ENCODE measurements at regions not wholly inside any gene's neighbourhood (a gene's known extent, or its start where the extent isn't known, plus 50 kb on each side); places are given as distances from the start of the nearest gene placed in this dataset.

- Histone ChIP-seq H3K27me3 (ENCODE audit: control insufficient read depth, insufficient read depth, low read length) (no peaks in the 10 kb centered on the region), H3K4ac (ENCODE audit: low read depth, low read length) (no peak overlapping the region), H3K36me3 (ENCODE audit: control insufficient read depth, insufficient read depth, low read length) (no peaks in the 10 kb centered on the region), H2AK9ac (replicated peaks; ENCODE audit: low read depth, low read length, poor library complexity) (no peak overlapping the region), H3K79me1 (ENCODE audit: low read depth in 1 of 2, low read length in 2 of 2) (no peaks in the 10 kb centered on the region), H3K9me3 (ENCODE audit: control insufficient read depth, insufficient read depth, low read length) (peaks cover 7% of the 10 kb centered on the region), H3K27ac (ENCODE audit: insufficient read depth, low read length) (no peak overlapping the region), H2BK5ac (ENCODE audit: low read depth, low read length, poor library complexity, severe bottlenecking) (no peak overlapping the region), H2AFZ (replicated peaks; ENCODE audit: low read length, poor library complexity) (no peak overlapping the region), H3K4me2 (ENCODE audit: low read depth, low read length) (no peak overlapping the region), H3K23ac (ENCODE audit: low read depth, low read length) (no peak overlapping the region), H3K56ac (ENCODE audit: extremely low read depth, insufficient read depth, low read length) (no peak overlapping the region), H2BK120ac (ENCODE audit: low read depth, low read length) (no peak overlapping the region), H3K14ac (replicated peaks; ENCODE audit: low read depth, low read length) (no peak overlapping the region), H3K9me1 (ENCODE audit: insufficient read depth, low read length) (no peaks in the 10 kb centered on the region), H2BK20ac (ENCODE audit: low read depth, low read length) (no peak overlapping the region), H3K4me3 (ENCODE audit: insufficient read depth, low read depth, low read length) (no peak overlapping the region), H2BK15ac (ENCODE audit: low read depth, low read length) (no peak overlapping the region), H4K91ac (ENCODE audit: insufficient read depth, low read depth, low read length) (no peak overlapping the region), H4K5ac (ENCODE audit: low read depth, low read length) (no peak overlapping the region), H3K9ac (ENCODE audit: low read depth, low read length) (no peak overlapping the region), H4K8ac (ENCODE audit: low read depth in 2 of 2, low read length in 2 of 2) (no peak overlapping the region), H4K20me1 (ENCODE audit: insufficient read depth, low read length) (no peaks in the 10 kb centered on the region), H3K18ac (ENCODE audit: low read depth, low read length) (no peak overlapping the region), H3K4me1 (ENCODE audit: control insufficient read depth, insufficient read depth, low read length) (no peaks in the 10 kb centered on the region), H2AK5ac (ENCODE audit: low read depth, low read length) (no peak overlapping the region)
- POLR2A ChIA-PET (ENCODE audit: unreplicated experiment): no interaction called here
- TF ChIP-seq ELK1 (IDR thresholded peaks at IDR 0.05; ENCODE audit: borderline replicate concordance, low read depth, low read length): no peak
- TF ChIP-seq MAZ (IDR thresholded peaks at IDR 0.05; ENCODE audit: borderline replicate concordance, low read depth, low read length): no peak
- BruUV-seq (replicated peaks): no TSS peak
- CTCF ChIA-PET: no interaction called here
- in situ Hi-C loops (cut with MboI; ENCODE audit: low sequenced_read_pairs) (no loop called here), dilution Hi-C loops (cut with HindIII; ENCODE audit: low sequenced_read_pairs, unreplicated experiment) (no loop called here), intact Hi-C loops (cut with micrococcal nuclease) (no loop called here)
- ATAC-seq (ENCODE audit: low read depth): no peak
- no peak for DNase-seq
These were observed 163.0 kb upstream of the HNMT start for GRCh38 chr2:137801228-137801627.

Measured in IMR-90 (cell line).